DOHH2 (cell line): ENCODE measurements at regions not wholly inside any gene's neighbourhood (a gene's known extent, or its start where the extent isn't known, plus 50 kb on each side); places are given as distances from the start of the nearest gene placed in this dataset.

Experiments used
- H3F3A ChIP-seq: fragments of 200-600 bp; sonication (generic), shearing (Covaris generic); 2 replicates; pipeline ENCODE4 v1.6.0; 2016; ENCODE audit warnings: antibody characterized with exemption, mild to moderate bottlenecking; ENCODE audit not compliant: control insufficient read depth, insufficient read depth
- H3K27ac ChIP-seq: fragments of 200-600 bp; sonication (generic); 2 replicates; pipeline ENCODE4 v1.5.1; 2014; ENCODE audit warnings: low read depth, mild to moderate bottlenecking, low read length, moderate library complexity
- H3K27me3 ChIP-seq: fragments of 200-600 bp; sonication (generic); 2 replicates; pipeline ENCODE4 v1.6.1; 2014; ENCODE audit warnings: mild to moderate bottlenecking, low read length, mixed read lengths; ENCODE audit not compliant: control insufficient read depth
- H3K36me3 ChIP-seq: fragments of 200-600 bp; sonication (generic); 2 replicates; pipeline ENCODE4 v1.6.1; 2014; ENCODE audit warnings: mild to moderate bottlenecking, low read length, moderate library complexity, mixed read lengths; ENCODE audit not compliant: control insufficient read depth
- H3K4me1 ChIP-seq: fragments of 200-600 bp; sonication (generic); 2 replicates; pipeline ENCODE4 v1.6.1; 2014; ENCODE audit warnings: mild to moderate bottlenecking, low read length, mixed read lengths; ENCODE audit not compliant: control insufficient read depth
- H3K4me2 ChIP-seq: fragments of 200-600 bp; sonication (generic); 2 replicates; pipeline ENCODE4 v1.6.0; 2014; ENCODE audit warnings: mild to moderate bottlenecking, low read length, moderate library complexity
- H3K4me3 ChIP-seq: fragments of 200-600 bp; sonication (generic); 2 replicates; pipeline ENCODE4 v1.5.1; 2014; ENCODE audit warnings: mild to moderate bottlenecking, low read length, mixed read lengths
- H3K79me2 ChIP-seq: fragments of 200-600 bp; sonication (generic); 2 replicates; pipeline ENCODE4 v1.6.1; 2014; ENCODE audit warnings: mild to moderate bottlenecking, low read length, mixed read lengths; ENCODE audit not compliant: control insufficient read depth
- H3K9me2 ChIP-seq: fragments of 200-600 bp; sonication (generic); replicated peaks from 2 replicates; pipeline ENCODE4 v1.6.1; 2014; ENCODE audit warnings: mild to moderate bottlenecking, low read length, mixed read lengths; ENCODE audit not compliant: control insufficient read depth
- H3K9me3 ChIP-seq: fragments of 200-600 bp; sonication (generic); 2 replicates; pipeline ENCODE4 v1.6.1; 2014; ENCODE audit warnings: antibody characterized with exemption, low read length, mixed read lengths; ENCODE audit not compliant: control insufficient read depth, insufficient read depth
- H4K20me1 ChIP-seq: fragments of 200-600 bp; sonication (generic); 2 replicates; pipeline ENCODE4 v1.6.0; 2014; ENCODE audit warnings: low read depth, mild to moderate bottlenecking, antibody characterized with exemption, low read length, moderate library complexity; ENCODE audit not compliant: control insufficient read depth, insufficient read depth
- CTCF ChIP-seq: fragments of 200-600 bp; sonication (generic); IDR thresholded peaks from one replicate; pipeline ENCODE4 v1.5.1; 2014; ENCODE audit warnings: antibody characterized with exemption, mild to moderate bottlenecking, low read depth, low read length; ENCODE audit not compliant: poor library complexity, severe bottlenecking
- EZH2phosphoT487 ChIP-seq: fragments of 200-600 bp; sonication (generic); IDR thresholded peaks from 2 replicates; pipeline ENCODE4 v1.6.1; 2017; ENCODE audit warnings: borderline replicate concordance, mild to moderate bottlenecking, antibody characterized with exemption, low read length, moderate library complexity, mixed read lengths

- Histone ChIP-seq H3K4me2 (no peak overlapping the region), H4K20me1 (no peaks in the 10 kb centered on the region), H3K9me2 (no peaks in the 10 kb centered on the region), H3K4me1 (no peaks in the 10 kb centered on the region), H3K79me2 (no peaks in the 10 kb centered on the region), H3K4me3 (no peak overlapping the region), H3K27ac (no peak overlapping the region), H3K27me3 (no peaks in the 10 kb centered on the region), H3K36me3 (no peaks in the 10 kb centered on the region), H3K9me3 (no peaks in the 10 kb centered on the region), H3F3A (no peaks in the 10 kb centered on the region)
- TF ChIP-seq CTCF (no peak), EZH2phosphoT487 (no peak)
Observed at GRCh38 chrX:93585661-93586060, 87.7 kb downstream of the NAP1L3 start.

- Histone ChIP-seq H3F3A (no peaks in the 10 kb centered on the region), H3K9me2 (no peaks in the 10 kb centered on the region), H4K20me1 (no peaks in the 10 kb centered on the region), H3K27ac (no peak overlapping the region), H3K4me2 (no peak overlapping the region), H3K4me1 (no peaks in the 10 kb centered on the region), H3K79me2 (no peaks in the 10 kb centered on the region), H3K9me3 (no peaks in the 10 kb centered on the region), H3K36me3 (no peaks in the 10 kb centered on the region), H3K27me3 (no peaks in the 10 kb centered on the region), H3K4me3 (no peak overlapping the region)
- TF ChIP-seq CTCF (no peak), EZH2phosphoT487 (no peak)
Observed at GRCh38 chrX:93580634-93581033, 92.7 kb downstream of the NAP1L3 start.

GRCh38 chrX:93538575-93538974 is 134.8 kb downstream of the NAP1L3 start:
- Histone ChIP-seq H3K9me3 (no peaks in the 10 kb centered on the region), H4K20me1 (no peaks in the 10 kb centered on the region), H3K27me3 (no peaks in the 10 kb centered on the region), H3K4me3 (no peak overlapping the region), H3K9me2 (no peaks in the 10 kb centered on the region), H3K4me2 (no peak overlapping the region), H3K4me1 (no peaks in the 10 kb centered on the region), H3K27ac (no peak overlapping the region), H3F3A (no peaks in the 10 kb centered on the region), H3K36me3 (no peaks in the 10 kb centered on the region), H3K79me2 (no peaks in the 10 kb centered on the region)
- TF ChIP-seq EZH2phosphoT487 (no peak), CTCF (peak; percentile 31)

GRCh38 chrX:93528917-93529316 is 144.5 kb downstream of the NAP1L3 start:
- H3K36me3 ChIP-seq: no peaks in the 10 kb centered on the region
- no peaks in the 10 kb centered on the region for H3K79me2 ChIP-seq
- no peaks in the 10 kb centered on the region for H3K27me3 ChIP-seq
- H3K4me2 ChIP-seq: no peak overlapping the region
- TF ChIP-seq EZH2phosphoT487 (no peak), CTCF (no peak)
- H3K27ac ChIP-seq: no peak overlapping the region
- H4K20me1 ChIP-seq: no peaks in the 10 kb centered on the region
- no peaks in the 10 kb centered on the region for H3K4me1 ChIP-seq
- no peak overlapping the region for H3K4me3 ChIP-seq
- H3K9me2 ChIP-seq: no peaks in the 10 kb centered on the region
- no peaks in the 10 kb centered on the region for H3K9me3 ChIP-seq
- no peaks in the 10 kb centered on the region for H3F3A ChIP-seq
